GM21619 (cell line): ENCODE measurements at regions not wholly inside any gene's neighbourhood (a gene's known extent, or its start where the extent isn't known, plus 50 kb on each side); places are given as distances from the start of the nearest gene placed in this dataset.

Experiments
- ATAC-seq: cut with Tn5 transposase; IDR thresholded peaks from one replicate; pipeline ENCODE4 v1.9.1; 2021; ENCODE audit not compliant: unreplicated experiment

- no peak for ATAC-seq
These were observed 1418.8 kb downstream of the MRPL39 start for GRCh38 chr21:24188506-24188905.

GRCh38 chr21:24183077-24183476 is 1424.2 kb downstream of the MRPL39 start:
- no peak for ATAC-seq

- no peak for ATAC-seq
These were observed 1428.2 kb downstream of the MRPL39 start for GRCh38 chr21:24179110-24179509.

- ATAC-seq = no peak
These were observed 1432.2 kb downstream of the MRPL39 start for GRCh38 chr21:24175106-24175505.

- no peak for ATAC-seq
These were observed 1435.5 kb downstream of the MRPL39 start for GRCh38 chr21:24171736-24172135.

- ATAC-seq = no peak
These were observed 1443.7 kb downstream of the MRPL39 start for GRCh38 chr21:24163539-24163938.

- no peak for ATAC-seq
These were observed 1446.8 kb downstream of the MRPL39 start for GRCh38 chr21:24160528-24160927.

- no peak for ATAC-seq
These were observed 1454.1 kb downstream of the MRPL39 start for GRCh38 chr21:24153137-24153536.

- ATAC-seq = no peak
These were observed 1456.5 kb downstream of the MRPL39 start for GRCh38 chr21:24150753-24151152.

- ATAC-seq = no peak
These were observed 1458.8 kb downstream of the MRPL39 start for GRCh38 chr21:24148461-24148860.

GRCh38 chr21:24147674-24148073 is 1459.6 kb downstream of the MRPL39 start:
- no peak for ATAC-seq

- no peak for ATAC-seq
These were observed 1476.2 kb downstream of the MRPL39 start for GRCh38 chr21:24131056-24131455.

- no peak for ATAC-seq
These were observed 1479.6 kb downstream of the MRPL39 start for GRCh38 chr21:24127651-24128050.

GRCh38 chr21:24123785-24124184 is 1483.5 kb downstream of the MRPL39 start:
- no peak for ATAC-seq

GRCh38 chr21:24118738-24119459 is 1488.4 kb downstream of the MRPL39 start:
- ATAC-seq = no peak

- no peak for ATAC-seq
These were observed 1492.1 kb downstream of the MRPL39 start for GRCh38 chr21:24115141-24115540.

GRCh38 chr21:24112020-24112419 is 1495.3 kb downstream of the MRPL39 start:
- ATAC-seq = no peak

- ATAC-seq = no peak
These were observed 1496.4 kb downstream of the MRPL39 start for GRCh38 chr21:24110846-24111245.

- ATAC-seq = no peak
These were observed 1510.1 kb downstream of the MRPL39 start for GRCh38 chr21:24097181-24097580.

GRCh38 chr21:24096651-24097050 is 1510.6 kb downstream of the MRPL39 start:
- no peak for ATAC-seq

GRCh38 chr21:24093032-24093431 is 1514.2 kb downstream of the MRPL39 start:
- ATAC-seq = no peak

GRCh38 chr21:24076179-24076578 is 1531.1 kb downstream of the MRPL39 start:
- no peak for ATAC-seq

- ATAC-seq = no peak
These were observed 1551.6 kb downstream of the MRPL39 start for GRCh38 chr21:24055696-24056095.
